ENCODE measurements at regions not wholly inside any gene's neighbourhood (a gene's known extent, or its start where the extent isn't known, plus 50 kb on each side); places are given as distances from the start of the nearest gene placed in this dataset.

GRCh38 chr4:11564021-11564420 lies 135.3 kb upstream of the HS3ST1 start:
- TF ChIP-seq CTCF (IDR thresholded peaks at IDR 0.05; ENCODE audit: poor library complexity, severe bottlenecking), result no peak
- DNase-seq (ENCODE audit: low spot score) (no peak), ATAC-seq (ENCODE audit: low read depth) (no peak)
- H3K27ac ChIP-seq (ENCODE audit: poor library complexity, severe bottlenecking), result no peak overlapping the region
- no peak overlapping the region for H3K4me3 ChIP-seq (ENCODE audit: severe bottlenecking)
- H3K9me3 ChIP-seq (ENCODE audit: severe bottlenecking), result no peaks in the 10 kb centered on the region
- H3K4me1 ChIP-seq (ENCODE audit: insufficient read depth, poor library complexity, severe bottlenecking), result no peaks in the 10 kb centered on the region
- H3K36me3 ChIP-seq (ENCODE audit: low read depth), result no peaks in the 10 kb centered on the region
- H3K27me3 ChIP-seq (ENCODE audit: insufficient read depth, poor library complexity, severe bottlenecking), result no peaks in the 10 kb centered on the region

- H3K4me1 ChIP-seq (ENCODE audit: insufficient read depth, poor library complexity, severe bottlenecking), result peaks cover 11% of the 10 kb centered on the region
- H3K4me3 ChIP-seq (ENCODE audit: severe bottlenecking), result no peak overlapping the region
- TF ChIP-seq CTCF (IDR thresholded peaks at IDR 0.05; ENCODE audit: poor library complexity, severe bottlenecking), result no peak
These were observed 120.8 kb upstream of the HS3ST1 start for GRCh38 chr4:11549525-11549924.

GRCh38 chr4:11548597-11549082 lies 119.9 kb upstream of the HS3ST1 start:
- ATAC-seq (ENCODE audit: low read depth) (peak; percentile 90), DNase-seq (ENCODE audit: low spot score) (no peak)
- Histone ChIP-seq H3K4me3 (ENCODE audit: severe bottlenecking) (no peak overlapping the region), H3K36me3 (ENCODE audit: low read depth) (no peaks in the 10 kb centered on the region), H3K27me3 (ENCODE audit: insufficient read depth, poor library complexity, severe bottlenecking) (no peaks in the 10 kb centered on the region), H3K4me1 (ENCODE audit: insufficient read depth, poor library complexity, severe bottlenecking) (peaks cover 18% of the 10 kb centered on the region), H3K9me3 (ENCODE audit: severe bottlenecking) (no peaks in the 10 kb centered on the region), H3K27ac (ENCODE audit: poor library complexity, severe bottlenecking) (peak overlapping the region; percentile 37)
- no peak for TF ChIP-seq CTCF (IDR thresholded peaks at IDR 0.05; ENCODE audit: poor library complexity, severe bottlenecking)

More at GRCh38 chr4:11549525-11549924, 120.8 kb upstream of the HS3ST1 start:
- Histone ChIP-seq H3K36me3 (ENCODE audit: low read depth) (no peaks in the 10 kb centered on the region), H3K27me3 (ENCODE audit: insufficient read depth, poor library complexity, severe bottlenecking) (no peaks in the 10 kb centered on the region), H3K27ac (ENCODE audit: poor library complexity, severe bottlenecking) (no peak overlapping the region), H3K9me3 (ENCODE audit: severe bottlenecking) (no peaks in the 10 kb centered on the region)
- ATAC-seq (ENCODE audit: low read depth) (no peak), DNase-seq (ENCODE audit: low spot score) (no peak)

GRCh38 chr4:11546391-11547175 lies 117.9 kb upstream of the HS3ST1 start:
- no peak for TF ChIP-seq CTCF (IDR thresholded peaks at IDR 0.05; ENCODE audit: poor library complexity, severe bottlenecking)
- Histone ChIP-seq H3K27me3 (ENCODE audit: insufficient read depth, poor library complexity, severe bottlenecking) (no peaks in the 10 kb centered on the region), H3K4me3 (ENCODE audit: severe bottlenecking) (no peak overlapping the region), H3K36me3 (ENCODE audit: low read depth) (no peaks in the 10 kb centered on the region), H3K4me1 (ENCODE audit: insufficient read depth, poor library complexity, severe bottlenecking) (peaks cover 34% of the 10 kb centered on the region), H3K9me3 (ENCODE audit: severe bottlenecking) (no peaks in the 10 kb centered on the region), H3K27ac (ENCODE audit: poor library complexity, severe bottlenecking) (peak overlapping the region; percentile 5)
- no peak for DNase-seq (ENCODE audit: low spot score)
- ATAC-seq (ENCODE audit: low read depth), result no peak

GRCh38 chr4:11545651-11546050 lies 117.0 kb upstream of the HS3ST1 start:
- Histone ChIP-seq H3K27me3 (ENCODE audit: insufficient read depth, poor library complexity, severe bottlenecking) (no peaks in the 10 kb centered on the region), H3K27ac (ENCODE audit: poor library complexity, severe bottlenecking) (no peak overlapping the region), H3K36me3 (ENCODE audit: low read depth) (no peaks in the 10 kb centered on the region), H3K4me1 (ENCODE audit: insufficient read depth, poor library complexity, severe bottlenecking) (peaks cover 34% of the 10 kb centered on the region), H3K4me3 (ENCODE audit: severe bottlenecking) (no peak overlapping the region), H3K9me3 (ENCODE audit: severe bottlenecking) (no peaks in the 10 kb centered on the region)
- ATAC-seq (ENCODE audit: low read depth) (no peak), DNase-seq (ENCODE audit: low spot score) (no peak)
- TF ChIP-seq CTCF (IDR thresholded peaks at IDR 0.05; ENCODE audit: poor library complexity, severe bottlenecking), result no peak

Data from RWPE2 (cell line).